Right ventricle myocardium inferior (tissue), 1 donor: ENCODE measurements at regions not wholly inside any gene's neighbourhood (a gene's known extent, or its start where the extent isn't known, plus 50 kb on each side); places are given as distances from the start of the nearest gene placed in this dataset.
"Not testable (repeated sequence)": the region's sequence is repeated elsewhere in the genome, so short reads cannot be mapped to it uniquely, and the experiment has no call there.

ENCODE experiments used
- ATAC-seq: fragments of 200-7000 bp; cut with Tn5 transposase; one replicate; pipeline ENCODE4 v1.9.1; 2020; ENCODE audit warnings: mild to moderate bottlenecking, moderate library complexity
- DNase-seq: peaks from one replicate; pipeline ENCODE4 v3.0.0; 2021; ENCODE audit errors: missing footprints
- intact Hi-C: fragments of 100-400 bp; cut with DNase I; formaldehyde crosslinking; loops from one replicate; pipeline ENCODE4 v1.11.0; 2022
- donor health status: DM: no; HTN: yes; CAD: no; lungs with severe emphysema.

DNA sequence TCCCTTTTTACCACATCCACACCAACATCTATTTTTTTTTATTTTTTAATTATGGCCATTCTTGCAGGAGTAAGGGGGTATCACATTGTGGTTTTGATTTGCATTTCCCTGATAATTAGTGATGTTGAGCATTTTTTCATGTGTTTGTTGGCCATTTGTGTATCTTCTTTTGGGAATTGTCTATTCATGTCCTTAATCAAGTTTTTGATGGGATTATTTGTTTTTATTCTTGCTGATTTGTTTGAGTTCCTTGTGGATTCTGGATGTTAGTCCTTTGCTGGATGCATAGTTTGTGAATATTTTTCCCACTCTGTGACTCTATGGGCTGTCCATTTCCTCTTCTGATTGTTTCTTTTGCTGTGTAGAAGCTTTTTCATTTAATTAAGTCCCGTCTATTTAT is 385.1 kb downstream of the UTRN start:
- ATAC-seq, DNase-seq, intact Hi-C loops: not testable (repeated sequence)

DNA sequence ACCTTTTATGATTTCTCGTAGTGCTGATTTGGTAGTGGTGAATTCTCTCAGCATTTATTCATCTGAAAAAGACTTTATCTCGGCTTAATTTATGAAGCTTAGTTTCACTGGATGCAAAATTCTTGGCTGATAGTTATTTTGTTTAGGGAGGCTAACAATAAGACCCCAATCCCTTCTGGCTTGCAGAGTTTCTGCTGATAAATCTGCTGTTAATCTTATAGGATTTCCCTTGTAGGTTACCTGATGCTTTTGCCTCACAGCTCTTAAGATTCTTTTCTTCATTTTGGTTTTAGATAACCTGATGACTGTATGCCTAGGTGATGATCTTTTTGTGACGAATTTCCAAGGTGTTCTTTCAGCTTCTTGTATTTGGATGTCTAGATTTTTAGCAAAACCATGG is 388.7 kb downstream of the UTRN start:
- ATAC-seq (no peak), DNase-seq (no peak)
- intact Hi-C loops: no loop called here

DNA sequence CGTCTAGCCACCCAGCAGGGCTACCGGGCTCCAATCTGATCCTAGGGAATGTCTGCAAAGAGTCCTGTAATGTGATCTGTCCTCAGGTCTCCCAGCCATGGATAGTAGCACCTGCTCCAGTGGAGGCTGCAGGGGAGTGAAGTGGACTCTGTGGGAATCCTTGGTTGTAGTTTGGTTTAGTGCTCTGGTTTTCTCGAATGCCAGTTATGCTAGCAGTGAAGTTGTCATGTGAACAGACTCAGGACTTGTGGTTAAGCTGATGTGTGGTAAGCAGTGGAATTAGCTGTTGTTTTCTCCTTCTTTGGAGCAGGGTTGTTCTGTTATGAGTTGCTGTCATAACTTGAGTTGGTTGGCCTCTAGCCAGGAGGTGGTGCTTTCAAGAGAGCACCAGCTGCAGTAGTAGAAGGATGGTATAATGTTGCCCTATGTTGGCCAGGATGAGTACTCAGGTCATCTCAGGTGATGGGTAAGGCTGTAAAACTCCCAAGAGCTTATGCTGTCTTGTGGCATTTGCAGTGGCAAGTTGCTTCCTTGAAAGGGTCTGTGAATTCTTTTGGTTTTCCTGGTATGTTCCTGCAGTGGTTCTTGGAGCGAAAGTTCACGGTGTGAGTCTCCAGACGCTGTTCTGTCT is 390.2 kb downstream of the UTRN start:
- intact Hi-C loops: no loop called here
- ATAC-seq: no peak
- DNase-seq: no peak

DNA sequence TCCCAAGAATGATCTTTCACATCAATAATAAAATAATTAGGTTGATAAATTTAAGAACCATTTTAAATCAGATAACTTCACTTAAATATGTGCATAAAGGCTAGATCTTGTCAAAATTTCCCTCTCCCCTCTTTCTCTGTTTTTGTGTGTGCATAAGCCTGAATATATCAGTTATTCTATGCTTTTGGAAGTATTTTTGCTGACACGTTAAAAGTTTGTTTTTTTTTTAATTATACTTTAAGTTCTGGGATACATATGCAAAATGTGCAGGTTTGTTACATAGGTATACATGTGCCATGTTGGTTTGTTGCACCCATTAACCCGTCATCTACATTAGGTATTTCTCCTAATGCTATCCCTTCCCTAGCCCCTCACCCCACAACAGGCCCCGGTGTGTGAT is 391.2 kb downstream of the UTRN start:
- DNase-seq, intact Hi-C loops, ATAC-seq: not testable (repeated sequence)

GRCh38 chr6:144677263-144677662 is 392.1 kb downstream of the UTRN start:
- DNase-seq, ATAC-seq, intact Hi-C loops: not testable (repeated sequence)

DNA sequence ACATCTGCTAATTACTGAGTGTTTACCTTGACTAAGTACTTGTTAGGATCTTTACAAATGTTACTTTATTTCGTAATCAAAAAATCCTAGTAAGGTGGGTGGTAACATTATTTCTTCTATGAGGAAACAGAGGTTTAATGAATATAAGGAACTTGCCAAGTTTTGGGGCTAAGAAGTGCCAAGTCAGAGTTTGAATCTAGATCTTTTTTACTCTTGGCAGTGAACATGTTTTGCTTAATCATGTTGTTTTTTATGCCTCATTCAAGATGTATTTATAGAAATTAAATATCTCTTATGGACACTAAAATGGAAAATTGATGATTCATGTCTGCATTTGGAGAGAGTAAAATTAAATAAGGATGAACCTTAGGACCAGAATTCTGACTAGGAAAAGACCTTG is 393.7 kb downstream of the UTRN start:
- ATAC-seq (no peak), DNase-seq (no peak)
- intact Hi-C loops: no loop called here

GRCh38 chr6:144681334-144681733 is 396.2 kb downstream of the UTRN start:
- ATAC-seq (no peak), DNase-seq (no peak)
- intact Hi-C loops: no loop called here

GRCh38 chr6:144683216-144684070 is 398.3 kb downstream of the UTRN start:
- DNase-seq (no peak), ATAC-seq (no peak)
- intact Hi-C loops: no loop called here

DNA sequence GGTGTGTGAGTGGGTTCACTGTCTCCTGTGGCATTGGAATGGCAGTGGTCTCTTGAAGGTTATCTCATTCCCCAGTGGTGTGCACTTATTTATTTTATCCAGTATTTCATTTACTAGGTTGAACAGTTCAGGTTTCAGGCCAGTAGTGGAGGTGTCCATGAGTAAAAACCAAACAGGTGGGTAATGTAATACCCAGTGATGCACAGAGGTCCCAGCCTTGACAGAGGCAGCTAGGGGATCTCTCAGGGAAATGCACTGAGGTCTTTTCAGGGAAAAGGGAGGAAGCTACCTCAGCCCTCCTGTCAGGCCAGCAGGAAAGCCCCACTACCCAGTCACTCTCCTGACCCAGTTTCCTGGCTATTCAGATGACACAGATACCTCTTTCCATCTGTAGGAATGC is 403.6 kb downstream of the UTRN start:
- intact Hi-C loops: no loop called here
- ATAC-seq (no peak), DNase-seq (no peak)

GRCh38 chr6:144689503-144690040 is 404.4 kb downstream of the UTRN start:
- intact Hi-C loops: no loop called here
- ATAC-seq (no peak), DNase-seq (no peak)

GRCh38 chr6:144690133-144690532 is 405.0 kb downstream of the UTRN start:
- DNase-seq: no peak
- ATAC-seq: no peak
- intact Hi-C loops: no loop called here

GRCh38 chr6:144690666-144691065 is 405.5 kb downstream of the UTRN start:
- ATAC-seq (no peak), DNase-seq (no peak)
- intact Hi-C loops: no loop called here

GRCh38 chr6:144692050-144692449 is 406.9 kb downstream of the UTRN start:
- intact Hi-C loops, DNase-seq, ATAC-seq: not testable (repeated sequence)

- ATAC-seq: no peak
- intact Hi-C loops: no loop called here
Measured at GRCh38 chr6:144695858-144696533, 410.9 kb downstream of the UTRN start.

DNA sequence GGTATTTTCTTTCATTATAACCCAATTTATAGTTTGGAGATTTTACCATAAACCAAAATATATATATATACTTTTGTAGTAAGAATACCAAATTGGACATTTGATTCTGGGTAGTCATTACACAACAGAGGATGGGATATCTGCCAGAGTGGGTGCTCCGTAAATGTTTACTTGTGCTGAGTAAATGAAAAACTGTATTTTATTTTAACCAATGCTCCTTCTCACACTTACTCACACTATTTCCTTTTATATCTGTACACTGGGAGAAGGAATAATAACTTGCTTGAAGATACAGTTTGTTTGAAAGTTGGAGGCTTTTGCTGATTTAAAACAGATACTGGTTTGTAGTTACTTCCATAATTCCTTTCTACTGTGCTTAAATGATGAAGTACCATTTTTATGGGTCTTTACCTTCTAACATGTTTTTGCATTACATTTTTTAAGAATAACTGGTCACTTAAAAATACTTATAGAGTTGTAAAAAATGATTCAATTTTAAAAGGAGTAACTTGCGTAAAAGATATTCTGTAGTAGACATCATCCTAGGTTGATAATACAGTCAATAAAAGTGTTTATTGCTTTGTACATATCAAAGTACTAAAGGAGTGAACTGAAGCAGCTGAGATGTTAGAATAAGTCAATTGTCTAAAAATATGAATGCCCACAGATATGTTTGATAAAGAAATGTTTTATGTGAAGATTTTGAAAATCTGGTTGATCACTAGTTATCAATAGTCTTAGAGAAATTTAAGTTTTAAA is 411.7 kb downstream of the UTRN start:
- DNase-seq (no peak), ATAC-seq (no peak)
- intact Hi-C loops: no loop called here

More at GRCh38 chr6:144695858-144696533, 410.9 kb downstream of the UTRN start:
- DNase-seq: no peak

DNA sequence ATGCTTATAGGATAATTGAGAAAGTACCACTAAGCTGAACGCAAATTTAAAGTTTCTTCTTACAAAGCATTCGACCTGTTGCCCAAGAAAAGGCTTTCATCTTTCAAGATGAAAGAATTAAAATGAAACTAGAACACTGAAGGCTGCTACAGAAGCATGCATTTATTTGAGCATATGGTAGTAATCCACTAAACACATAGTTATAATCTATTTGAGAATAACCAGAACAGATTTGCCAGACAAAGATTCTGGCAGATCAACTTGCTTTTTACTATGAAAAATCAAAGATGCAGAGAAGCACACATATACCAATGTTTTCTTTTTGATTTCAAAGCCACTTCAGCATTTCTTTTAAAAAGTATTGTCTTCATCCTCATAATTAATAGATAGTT is 412.2 kb downstream of the UTRN start:
- DNase-seq: no peak
- no peak for ATAC-seq
- intact Hi-C loops: no loop called here

GRCh38 chr6:144697801-144698200 is 412.7 kb downstream of the UTRN start:
- intact Hi-C loops: no loop called here
- no peak for DNase-seq

DNA sequence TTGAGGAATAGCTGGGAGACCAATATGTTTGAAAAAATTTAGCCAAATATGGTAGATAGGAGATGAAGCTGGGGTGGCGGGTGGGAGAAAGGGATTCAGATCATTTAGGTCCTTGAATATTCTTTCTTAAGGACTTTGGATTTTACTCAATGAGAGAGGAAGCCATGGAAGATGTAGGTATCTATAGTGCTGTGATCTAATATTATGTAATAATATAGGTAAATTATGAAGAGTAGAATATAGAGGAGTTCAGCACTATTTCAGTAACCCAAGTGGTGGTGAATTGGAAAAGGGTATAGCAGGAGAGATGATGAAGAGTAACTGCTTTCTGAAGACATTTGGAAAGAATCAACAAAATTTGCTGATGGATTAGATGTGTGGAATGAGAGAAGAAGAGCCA is 417.6 kb downstream of the UTRN start:
- DNase-seq: no peak
- ATAC-seq: no peak
- intact Hi-C loops: no loop called here

More at GRCh38 chr6:144697801-144698200, 412.7 kb downstream of the UTRN start:
- no peak for ATAC-seq

- ATAC-seq (no peak), DNase-seq (no peak)
Measured at GRCh38 chr6:144710207-144710606, 425.1 kb downstream of the UTRN start.

More at GRCh38 chr6:144710207-144710606, 425.1 kb downstream of the UTRN start:
- intact Hi-C loops: no loop called here
